Body of pancreas (tissue), 4 donors: ENCODE measurements at regions not wholly inside any gene's neighbourhood (a gene's known extent, or its start where the extent isn't known, plus 50 kb on each side); places are given as distances from the start of the nearest gene placed in this dataset.

Source experiments
- CTCF ChIP-seq, 7 experiments: fragments of 450-650 bp in 4 of 7; fragments of 200-600 bp in 3 of 7; sonication (generic) in 3 of 7; IDR thresholded peaks; one replicate each; pipeline ENCODE4 v1.5.1; 2016 to 2019; ENCODE audit warnings: antibody characterized with exemption in 7 of 7
- POLR2A ChIP-seq, 3 donors: fragments of 450-650 bp; IDR thresholded peaks; one replicate each; pipeline ENCODE4 v1.6.1; 2016; ENCODE audit warnings: antibody characterized with exemption in 3 of 3, mild to moderate bottlenecking in 2 of 3

- TF ChIP-seq CTCF (IDR thresholded peaks at IDR 0.05), result no peak
- TF ChIP-seq POLR2A (IDR thresholded peaks at IDR 0.05), result no peak
These were observed 226.5 kb downstream of the RPS24 start for GRCh38 chr10:78260141-78260540.
